ENCODE measurements at regions not wholly inside any gene's neighbourhood (a gene's known extent, or its start where the extent isn't known, plus 50 kb on each side); places are given as distances from the start of the nearest gene placed in this dataset.

DNA sequence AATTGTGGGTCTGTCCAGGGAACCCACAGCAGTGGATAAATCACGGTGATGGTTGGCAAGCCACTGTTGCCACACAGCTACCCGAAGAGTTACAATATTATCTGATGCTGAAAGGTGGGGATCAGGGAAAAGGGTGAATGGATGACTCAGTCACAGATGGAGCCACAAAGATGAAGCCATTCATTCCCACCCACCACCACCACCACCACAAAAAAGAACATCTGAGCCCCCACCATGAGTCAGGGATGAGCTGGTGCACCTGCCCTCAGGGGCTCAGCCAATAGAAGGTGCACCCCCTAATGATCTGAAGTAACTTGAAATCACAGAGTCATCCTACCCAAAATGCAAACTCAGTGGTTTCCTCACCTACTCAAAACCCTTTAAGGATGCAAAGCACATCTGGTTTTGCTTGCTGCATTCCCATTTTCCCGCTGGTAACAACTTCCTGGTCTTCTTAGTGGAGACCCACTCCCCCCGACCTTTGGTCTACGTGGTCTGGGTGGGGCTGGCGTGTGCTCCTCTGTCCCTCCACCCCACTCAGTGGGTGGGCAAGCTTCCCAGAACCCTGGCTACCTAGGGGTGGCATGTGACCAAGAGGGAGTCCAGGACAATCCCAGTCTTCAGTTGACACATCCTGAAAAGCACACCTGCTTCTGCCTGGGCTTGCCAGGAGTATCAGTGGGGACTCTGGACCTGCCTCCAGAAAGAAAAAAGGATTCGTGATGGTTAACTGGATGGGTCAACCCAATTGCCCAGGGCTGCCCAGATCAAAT is 125.5 kb downstream of the ANKRD60 start:
- TF ChIP-seq, protein P1, sequence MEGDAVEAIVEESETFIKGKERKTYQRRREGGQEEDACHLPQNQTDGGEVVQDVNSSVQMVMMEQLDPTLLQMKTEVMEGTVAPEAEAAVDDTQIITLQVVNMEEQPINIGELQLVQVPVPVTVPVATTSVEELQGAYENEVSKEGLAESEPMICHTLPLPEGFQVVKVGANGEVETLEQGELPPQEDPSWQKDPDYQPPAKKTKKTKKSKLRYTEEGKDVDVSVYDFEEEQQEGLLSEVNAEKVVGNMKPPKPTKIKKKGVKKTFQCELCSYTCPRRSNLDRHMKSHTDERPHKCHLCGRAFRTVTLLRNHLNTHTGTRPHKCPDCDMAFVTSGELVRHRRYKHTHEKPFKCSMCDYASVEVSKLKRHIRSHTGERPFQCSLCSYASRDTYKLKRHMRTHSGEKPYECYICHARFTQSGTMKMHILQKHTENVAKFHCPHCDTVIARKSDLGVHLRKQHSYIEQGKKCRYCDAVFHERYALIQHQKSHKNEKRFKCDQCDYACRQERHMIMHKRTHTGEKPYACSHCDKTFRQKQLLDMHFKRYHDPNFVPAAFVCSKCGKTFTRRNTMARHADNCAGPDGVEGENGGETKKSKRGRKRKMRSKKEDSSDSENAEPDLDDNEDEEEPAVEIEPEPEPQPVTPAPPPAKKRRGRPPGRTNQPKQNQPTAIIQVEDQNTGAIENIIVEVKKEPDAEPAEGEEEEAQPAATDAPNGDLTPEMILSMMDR (IDR thresholded peaks at IDR 0.05): no peak
- Histone ChIP-seq H3K9ac (ENCODE audit: low read depth in 2 of 2, low read length in 2 of 2) (no peak overlapping the region), H3K36me3 (no peaks in the 10 kb centered on the region), H3K9me3 (no peaks in the 10 kb centered on the region), H3K27ac (no peak overlapping the region), H3K4me3 (no peak overlapping the region), H3K27me3 (no peaks in the 10 kb centered on the region), H3K4me1 (no peaks in the 10 kb centered on the region)
- DNase-seq: peak; percentile 13
- intact Hi-C loops (cut with DNase I): no loop called here

DNA sequence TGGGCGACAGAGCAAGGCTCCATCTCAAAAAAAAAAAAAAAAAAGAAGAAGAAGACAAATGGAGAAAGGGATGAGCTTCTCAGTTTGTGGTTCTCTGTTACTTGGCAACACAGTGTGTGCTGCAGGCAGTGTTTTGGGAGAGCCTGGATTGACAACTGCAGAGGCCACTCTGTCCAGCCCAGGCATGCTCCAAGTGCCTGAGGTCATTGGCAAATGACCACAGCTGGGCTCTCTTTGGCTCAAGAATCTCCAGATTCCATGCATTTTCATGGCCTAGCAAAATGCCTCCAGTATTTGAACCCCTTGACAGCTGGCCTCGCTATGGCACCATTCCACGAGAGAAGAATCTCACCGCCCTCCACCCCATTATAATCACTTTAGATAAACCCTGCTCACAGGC is 126.2 kb downstream of the ANKRD60 start:
- H3K27me3 ChIP-seq: no peaks in the 10 kb centered on the region
- no peak overlapping the region for H3K27ac ChIP-seq
- no peak for DNase-seq
- no peak overlapping the region for H3K9ac ChIP-seq (ENCODE audit: low read depth in 2 of 2, low read length in 2 of 2)
- H3K4me1 ChIP-seq: no peaks in the 10 kb centered on the region
- no peaks in the 10 kb centered on the region for H3K36me3 ChIP-seq
- TF ChIP-seq, protein P1 (IDR thresholded peaks at IDR 0.05): no peak
- intact Hi-C loops (cut with DNase I): no loop called here
- H3K9me3 ChIP-seq: no peaks in the 10 kb centered on the region
- H3K4me3 ChIP-seq: no peak overlapping the region

DNA sequence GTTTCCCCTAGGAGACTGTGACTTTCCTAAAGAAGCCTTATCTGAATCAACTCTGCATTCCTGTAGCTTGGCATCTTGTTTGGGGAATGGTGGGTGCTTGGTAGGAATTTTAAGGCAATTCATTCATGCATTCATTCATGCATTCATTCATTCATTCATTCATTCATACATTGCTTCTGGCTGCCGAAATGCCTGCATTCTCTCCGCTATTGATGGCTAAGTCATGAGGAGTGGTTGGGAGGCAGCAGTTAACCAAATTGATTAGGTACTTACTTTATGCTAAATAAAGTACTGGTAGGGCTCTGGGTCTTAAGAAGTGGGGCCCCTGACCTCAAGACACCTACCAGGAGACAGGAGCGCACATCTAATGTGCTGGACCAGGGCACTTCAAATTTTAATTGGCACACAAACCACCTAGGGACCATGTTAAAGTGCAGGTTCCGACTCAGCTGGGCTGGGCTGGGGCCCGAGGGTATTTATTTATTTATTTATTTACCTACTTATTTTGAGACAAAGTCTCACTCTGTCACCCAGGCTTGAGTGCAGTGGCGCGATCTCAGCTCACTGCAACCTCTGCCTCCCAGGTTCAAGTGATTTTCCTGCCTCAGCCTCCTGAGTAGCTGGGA is 127.6 kb downstream of the ANKRD60 start:
- DNase-seq: no peak
- H3K9ac ChIP-seq (ENCODE audit: low read depth in 2 of 2, low read length in 2 of 2): no peak overlapping the region
- no peaks in the 10 kb centered on the region for H3K9me3 ChIP-seq
- no peak overlapping the region for H3K4me3 ChIP-seq
- H3K27ac ChIP-seq: no peak overlapping the region
- no peaks in the 10 kb centered on the region for H3K4me1 ChIP-seq
- no peaks in the 10 kb centered on the region for H3K27me3 ChIP-seq
- intact Hi-C loops (cut with DNase I): no loop called here
- H3K36me3 ChIP-seq: no peaks in the 10 kb centered on the region
- TF ChIP-seq, protein P1 (IDR thresholded peaks at IDR 0.05): no peak

DNA sequence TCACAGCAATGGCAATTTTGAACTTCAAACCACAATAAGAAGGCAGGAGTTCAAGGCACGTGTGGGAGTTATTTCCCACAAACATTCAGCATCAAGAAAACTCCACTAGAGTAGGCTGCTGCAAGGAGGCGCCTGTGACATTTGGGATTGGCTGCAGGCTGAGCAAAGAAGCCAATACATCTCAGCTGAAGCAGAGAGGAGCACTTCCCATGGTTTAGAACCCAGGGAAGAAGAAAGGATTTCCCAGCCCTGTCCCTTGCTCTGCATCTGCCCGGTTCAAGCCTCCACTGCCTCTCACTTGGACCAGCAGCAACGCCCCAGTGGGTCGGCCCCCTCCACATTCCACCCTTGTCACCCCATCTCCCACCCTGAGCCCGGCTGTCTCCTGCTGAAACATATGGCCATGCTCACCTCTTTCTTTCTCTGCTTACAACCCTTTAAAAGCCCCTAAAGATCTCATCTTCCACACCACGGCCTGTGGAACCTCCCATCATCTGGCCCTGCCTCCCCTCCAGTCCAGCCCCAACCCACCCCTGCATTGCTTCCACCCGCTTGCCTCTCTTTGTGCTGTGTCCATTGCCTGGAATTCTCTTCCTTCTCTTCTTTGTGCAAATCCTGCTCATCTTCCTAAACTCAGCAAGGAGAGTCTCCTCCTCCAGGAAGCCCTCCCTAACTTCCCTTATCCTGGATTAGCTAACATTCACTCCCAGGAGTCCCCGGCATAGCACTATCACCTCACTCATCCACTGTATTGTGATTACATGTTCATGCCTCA is 128.3 kb downstream of the ANKRD60 start:
- TF ChIP-seq, protein P1 (IDR thresholded peaks at IDR 0.05): no peak
- intact Hi-C loops (cut with DNase I): no loop called here
- Histone ChIP-seq H3K9me3 (no peaks in the 10 kb centered on the region), H3K27ac (no peak overlapping the region), H3K27me3 (no peaks in the 10 kb centered on the region), H3K36me3 (no peaks in the 10 kb centered on the region), H3K9ac (ENCODE audit: low read depth in 2 of 2, low read length in 2 of 2) (no peak overlapping the region), H3K4me1 (no peaks in the 10 kb centered on the region), H3K4me3 (no peak overlapping the region)
- no peak for DNase-seq

DNA sequence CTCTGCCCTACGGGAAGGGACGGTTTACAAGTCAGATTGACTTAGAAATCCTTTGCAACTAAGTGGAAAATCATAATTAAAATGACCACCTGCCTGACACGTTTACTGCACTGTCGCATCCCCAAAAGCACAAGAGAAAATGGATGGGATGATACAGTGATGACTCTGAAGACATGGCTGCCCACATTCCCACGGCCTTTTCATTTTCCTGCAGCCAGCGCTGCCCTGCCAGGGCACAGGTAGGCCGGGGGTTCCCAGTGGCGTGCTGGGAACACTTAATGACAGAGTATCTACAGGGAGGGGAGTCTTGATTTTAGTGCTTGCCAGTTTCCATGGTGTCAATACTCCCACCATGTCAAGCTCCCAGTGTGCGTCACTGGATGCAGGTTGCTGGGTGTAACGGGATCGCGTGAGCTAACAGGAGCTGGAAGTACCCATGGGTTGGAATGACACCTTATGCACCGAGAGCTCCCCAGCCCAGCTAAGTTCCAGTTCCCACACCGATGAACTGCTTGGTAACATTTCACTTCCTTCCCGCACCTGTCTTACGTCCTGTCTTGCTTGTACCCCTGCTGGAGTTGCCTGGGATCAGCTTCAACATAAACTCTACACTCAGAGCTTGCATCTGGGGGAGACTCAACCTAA is 129.0 kb downstream of the ANKRD60 start:
- no peak for DNase-seq
- intact Hi-C loops (cut with DNase I): no loop called here
- Histone ChIP-seq H3K4me3 (no peak overlapping the region), H3K36me3 (no peaks in the 10 kb centered on the region), H3K27me3 (no peaks in the 10 kb centered on the region), H3K4me1 (no peaks in the 10 kb centered on the region), H3K9me3 (no peaks in the 10 kb centered on the region), H3K9ac (ENCODE audit: low read depth in 2 of 2, low read length in 2 of 2) (no peak overlapping the region), H3K27ac (no peak overlapping the region)
- TF ChIP-seq, protein P1 (IDR thresholded peaks at IDR 0.05): no peak
